ENCODE measurements at regions not wholly inside any gene's neighbourhood (a gene's known extent, or its start where the extent isn't known, plus 50 kb on each side); places are given as distances from the start of the nearest gene placed in this dataset.

GRCh38 chr13:24074678-24075077, 85.8 kb upstream of the SPATA13 start:
- no peak for DNase-seq (ENCODE audit: low spot score)

GRCh38 chr13:24075137-24075975, 85.2 kb upstream of the SPATA13 start:
- TF ChIP-seq CTCF (IDR thresholded peaks at IDR 0.05; ENCODE audit: extremely low read depth, missing control alignments), result no peak

More at GRCh38 chr13:24074678-24075077, 85.8 kb upstream of the SPATA13 start:
- TF ChIP-seq CTCF (IDR thresholded peaks at IDR 0.05; ENCODE audit: extremely low read depth, missing control alignments), result no peak

GRCh38 chr13:24076109-24076508, 84.4 kb upstream of the SPATA13 start:
- DNase-seq (ENCODE audit: low spot score), result no peak
- no peak for TF ChIP-seq CTCF (IDR thresholded peaks at IDR 0.05; ENCODE audit: extremely low read depth, missing control alignments)

More at GRCh38 chr13:24075137-24075975, 85.2 kb upstream of the SPATA13 start:
- no peak for DNase-seq (ENCODE audit: low spot score)

- TF ChIP-seq CTCF (IDR thresholded peaks at IDR 0.05; ENCODE audit: extremely low read depth, missing control alignments), result no peak
- no peak for DNase-seq (ENCODE audit: low spot score)
These were observed 83.9 kb upstream of the SPATA13 start for GRCh38 chr13:24076636-24077035.

GRCh38 chr13:24080134-24080533, 80.4 kb upstream of the SPATA13 start:
- TF ChIP-seq CTCF (IDR thresholded peaks at IDR 0.05; ENCODE audit: extremely low read depth, missing control alignments), result no peak

GRCh38 chr13:24081387-24081786, 79.1 kb upstream of the SPATA13 start:
- no peak for TF ChIP-seq CTCF (IDR thresholded peaks at IDR 0.05; ENCODE audit: extremely low read depth, missing control alignments)
- no peak for DNase-seq (ENCODE audit: low spot score)

More at GRCh38 chr13:24080134-24080533, 80.4 kb upstream of the SPATA13 start:
- DNase-seq (ENCODE audit: low spot score), result no peak

- DNase-seq (ENCODE audit: low spot score), result no peak
- no peak for TF ChIP-seq CTCF (IDR thresholded peaks at IDR 0.05; ENCODE audit: extremely low read depth, missing control alignments)
These were observed 77.4 kb upstream of the SPATA13 start for GRCh38 chr13:24083141-24083540.

All from GM20000 (cell line).